K562 (cell line): ENCODE measurements at regions not wholly inside any gene's neighbourhood (a gene's known extent, or its start where the extent isn't known, plus 50 kb on each side); places are given as distances from the start of the nearest gene placed in this dataset.

Experiments used
- ATAC-seq: fragments of 200-7000 bp; cut with Tn5 transposase; 3 replicates; pipeline ENCODE4 v1.9.1; 2020; ENCODE audit warnings: moderate library complexity
- BruUV-seq: library from RNA; stranded (reverse); fragments of 400-500 nt; replicated peaks from 2 replicates; lab custom pipeline; 2021; lab: Mats Ljungman, UMichigan
- CTCF ChIA-PET: fragments of 300-600 bp; formaldehyde crosslinking; extraction: SDS; loops from one replicate; lab custom pipeline; 2021; ENCODE audit warnings: low intra/inter-chr PET ratio; lab: Yijun Ruan, JAX
- POLR2A ChIA-PET: fragments of 300-600, 350-650 bp; sonication (Branson Sonifier 250); formaldehyde crosslinking; extraction: SDS; loops from one replicate; lab custom pipeline; 2021; ENCODE audit warnings: antibody characterized with exemption, inconsistent platforms; lab: Yijun Ruan, JAX
- DNase-seq, 4 experiments: peaks; one replicate each; pipeline versions ENCODE4 v3.0.0 to v3.0.0-alpha.2; 2011 to 2018; ENCODE audit warnings: low spot score in 3 of 4, mixed read lengths in 3 of 4; ENCODE audit errors: extremely low read depth in 1 of 4
- FAIRE-seq: peaks from 2 replicates; lab custom pipeline; 2011; peaks lifted over from hg19 to GRCh38; lab: Jason Lieb, UNC
- H2AFZ ChIP-seq: 2 replicates; pipeline ENCODE4 v1.6.0; 2011; ENCODE audit warnings: low read depth, low read length, control low read depth, inconsistent platforms
- H3K27ac ChIP-seq: fragments of 200-600 bp; 3 replicates; pipeline ENCODE4 v1.8.0; 2011; ENCODE audit warnings: low read depth, mild to moderate bottlenecking, control low read depth, inconsistent platforms, low read length, moderate library complexity, mixed read lengths; ENCODE audit errors: extremely low read depth
- H3K27me3 ChIP-seq, 2 experiments: fragments of 300-600 bp in 1 of 2; 2 replicates in 1 of 2; 3 replicates in 1 of 2; pipeline versions ENCODE4 v1.6.0 to v1.8.0; 2011; ENCODE audit warnings: inconsistent platforms in 2 of 2, low read length in 2 of 2, mild to moderate bottlenecking in 1 of 2, mixed read lengths in 1 of 2, moderate library complexity in 1 of 2; ENCODE audit not compliant: control insufficient read depth in 2 of 2, insufficient read depth in 2 of 2
- H3K36me3 ChIP-seq: fragments of 300-600 bp; 3 replicates; pipeline ENCODE4 v1.8.0; 2011; ENCODE audit warnings: mild to moderate bottlenecking, low read length, inconsistent platforms; ENCODE audit not compliant: control insufficient read depth, insufficient read depth
- H3K4me1 ChIP-seq, 2 experiments: fragments of 200-600 bp in 1 of 2; replicated peaks in 1 of 2; 2 replicates in 1 of 2; 3 replicates in 1 of 2; pipeline versions ENCODE4 v1.5.1 to v1.8.0; 2011; ENCODE audit warnings: inconsistent platforms in 2 of 2, low read length in 2 of 2, mild to moderate bottlenecking in 1 of 2, mixed read lengths in 1 of 2, moderate library complexity in 1 of 2; ENCODE audit not compliant: control insufficient read depth in 2 of 2, insufficient read depth in 2 of 2
- H3K4me2 ChIP-seq: 2 replicates; pipeline ENCODE4 v1.6.1; 2011; ENCODE audit warnings: low read length, control low read depth, inconsistent platforms, mixed read lengths; ENCODE audit not compliant: insufficient read depth
- H3K4me3 ChIP-seq: fragments of 200-600 bp; sonication (generic), shearing (Covaris generic); 2 replicates; pipeline ENCODE4 v1.5.1; 2016; ENCODE audit warnings: control low read depth, inconsistent platforms
- H3K79me2 ChIP-seq: fragments of 200-600 bp; 3 replicates; pipeline ENCODE4 v1.8.0; 2011; ENCODE audit warnings: low read length, inconsistent platforms; ENCODE audit not compliant: control insufficient read depth, insufficient read depth
- H3K9ac ChIP-seq, 2 experiments: 2 replicates each; pipeline versions ENCODE4 v1.6.0 to v1.6.1; 2011; ENCODE audit warnings: low read depth in 2 of 2, low read length in 2 of 2, control low read depth in 1 of 2, inconsistent platforms in 1 of 2, mild to moderate bottlenecking in 1 of 2, mixed read lengths in 1 of 2; ENCODE audit not compliant: insufficient read depth in 1 of 2
- H3K9me1 ChIP-seq: one replicate; pipeline ENCODE4 v1.6.0; 2011; ENCODE audit warnings: inconsistent platforms, mild to moderate bottlenecking, low read length, moderate library complexity; ENCODE audit not compliant: control insufficient read depth, insufficient read depth
- H3K9me3 ChIP-seq: replicated peaks from 2 replicates; pipeline ENCODE4 v1.5.1; 2011; ENCODE audit warnings: low read depth, low read length, inconsistent platforms; ENCODE audit not compliant: control insufficient read depth, insufficient read depth
- H4K20me1 ChIP-seq: replicated peaks from 2 replicates; pipeline ENCODE4 v1.6.1; 2011; ENCODE audit warnings: low read length, inconsistent platforms, mixed read lengths; ENCODE audit not compliant: control insufficient read depth, insufficient read depth
- ELF4 ChIP-seq: fragments of 450-650 bp; formaldehyde crosslinking; IDR thresholded peaks from 2 replicates; pipeline ENCODE4 v1.4.0; 2022; ENCODE audit warnings: missing genetic modification characterization
- FOXM1 ChIP-seq, 2 experiments: fragments of 450-650 bp in 1 of 2; sonication (generic) in 1 of 2; formaldehyde crosslinking in 1 of 2; IDR thresholded peaks; 2 replicates each; pipeline versions ENCODE4 v1.6.1 to v1.9.0; 2017 to 2022; ENCODE audit warnings: low read depth in 2 of 2, mild to moderate bottlenecking in 2 of 2, missing genetic modification reagents in 1 of 2, moderate library complexity in 1 of 2
- HCFC1 ChIP-seq: IDR thresholded peaks from 2 replicates; pipeline ENCODE4 v1.6.1; 2012; ENCODE audit warnings: low read depth, low read length, improper control_type of control experiment
- HDAC1 ChIP-seq, 2 experiments: fragments of 450-650 bp; IDR thresholded peaks; 2 replicates each; pipeline ENCODE4 v1.6.1; 2016 to 2017; ENCODE audit warnings: inconsistent platforms in 1 of 2, mild to moderate bottlenecking in 1 of 2, moderate library complexity in 1 of 2
- ID3 ChIP-seq, 2 experiments: fragments of 250-450 bp in 1 of 2; fragments of 450-650 bp in 1 of 2; sonication (Bioruptor Pico) in 1 of 2; IDR thresholded peaks; 2 replicates each; pipeline versions ENCODE4 v1.6.1 to v1.8.0; 2016 to 2021; ENCODE audit warnings: mild to moderate bottlenecking in 2 of 2, moderate library complexity in 2 of 2, missing compliant biosample characterization in 1 of 2, missing genetic modification characterization in 1 of 2
- KDM1A ChIP-seq, 2 experiments: fragments of 450-650 bp; IDR thresholded peaks; 2 replicates each; pipeline ENCODE4 v1.6.1; 2016; ENCODE audit warnings: mild to moderate bottlenecking in 2 of 2
- MAFF ChIP-seq: IDR thresholded peaks from 2 replicates; pipeline ENCODE4 v1.6.1; 2012; ENCODE audit warnings: low read length, improper control_type of control experiment
- NFIX ChIP-seq: fragments of 250-450 bp; sonication (Bioruptor Pico); IDR thresholded peaks from 2 replicates; pipeline ENCODE4 v1.4.0; 2020; ENCODE audit warnings: low read depth, mild to moderate bottlenecking, moderate library complexity
- NFYB ChIP-seq: IDR thresholded peaks from 2 replicates; pipeline ENCODE4 v1.6.1; 2011; ENCODE audit warnings: mild to moderate bottlenecking, moderate library complexity; ENCODE audit not compliant: insufficient read length; ENCODE audit errors: extremely low read depth
- XRCC4 ChIP-seq: IDR thresholded peaks from one replicate; pipeline ENCODE4 v1.6.1; 2011; ENCODE audit not compliant: insufficient read depth, insufficient read length; ENCODE audit errors: extremely low read depth
- ZNF175 ChIP-seq: fragments of 200-800 bp; sonication (Bioruptor generic); IDR thresholded peaks from 2 replicates; pipeline ENCODE4 v1.6.1; 2016; ENCODE audit warnings: low read depth, mild to moderate bottlenecking, missing genetic modification characterization, missing compliant biosample characterization
- ZNF197 ChIP-seq: fragments of 200-800 bp; sonication (Bioruptor generic); IDR thresholded peaks from 2 replicates; pipeline ENCODE4 v1.6.1; 2016; ENCODE audit warnings: low read depth, missing genetic modification characterization, missing compliant biosample characterization
- ZNF444 ChIP-seq: fragments of 250-450 bp; sonication (Bioruptor Pico); IDR thresholded peaks from 2 replicates; pipeline ENCODE4 v1.4.0; 2020; ENCODE audit warnings: mild to moderate bottlenecking, moderate library complexity
- ZNF586 ChIP-seq: fragments of 450-650 bp; formaldehyde crosslinking; conservative IDR thresholded peaks from 2 replicates; pipeline ENCODE4 v1.4.0; 2020; ENCODE audit warnings: mild to moderate bottlenecking, moderate library complexity
- WGBS: fragments of 100-300 bp; shearing (Covaris generic); methylation state at CpG from one replicate; pipeline ENCODE4 v1.1.6; 2016; ENCODE audit warnings: low coverage, mixed read lengths; ENCODE audit not compliant: insufficient coverage; ENCODE audit errors: missing lambda C conversion rate; 5-methylcytosine and 5-hydroxymethylcytosine counted together
- in situ Hi-C: fragments of 300-500 bp; cut with MboI; formaldehyde crosslinking; loops from 4 replicates; pipeline ENCODE4 v1.15.0; 2018; ENCODE audit warnings: inconsistent platforms, mixed read lengths
- intact Hi-C: fragments of 100-400 bp; cut with micrococcal nuclease; formaldehyde crosslinking; loops from 2 replicates; pipeline ENCODE4 v1.14.2; 2022
- TF ChIP-seq, protein P1 (sequence below): fragments of 450-650 bp; conservative IDR thresholded peaks from 2 replicates; pipeline ENCODE4 v1.6.1; 2016; ENCODE audit warnings: missing genetic modification characterization, low read depth, mild to moderate bottlenecking, control low read depth, missing compliant biosample characterization

DNA sequence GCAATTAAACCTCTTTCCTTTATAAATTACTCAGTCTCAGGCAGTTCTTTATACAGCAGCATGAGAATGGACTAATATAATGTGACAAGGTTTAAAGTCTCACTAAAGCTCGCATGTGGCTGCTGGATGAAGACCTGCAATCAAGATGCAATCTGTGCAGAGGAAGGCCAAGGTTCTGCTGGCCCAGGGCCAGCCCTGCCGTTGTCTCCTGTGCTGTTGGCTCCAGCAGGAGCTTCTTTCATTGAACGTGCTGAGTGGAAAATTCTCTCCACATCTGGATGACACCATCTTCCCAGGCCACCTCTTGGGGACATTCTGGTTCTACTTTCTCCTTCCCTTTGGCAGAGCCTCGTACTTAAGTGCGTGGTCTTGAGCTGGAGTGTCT is 742.2 kb downstream of the VRK1 start (continued):
- TF ChIP-seq ELF4 (CRISPR knock-in tag): no peak
- no peak for TF ChIP-seq NFYB
- TF ChIP-seq KDM1A (IDR thresholded peaks at IDR 0.05): no peak
- TF ChIP-seq ZNF197 (CRISPR knock-in tag): no peak
- TF ChIP-seq, all 486 proteins: peak for 0

- intact Hi-C loops (no loop called here), in situ Hi-C loops (no loop called here)
- Histone ChIP-seq H2AFZ (no peak overlapping the region), H3K4me3 (no peak overlapping the region), H4K20me1 (no peaks in the 10 kb centered on the region), H3K4me1 (no peaks in the 10 kb centered on the region), H3K9ac (no peak overlapping the region), H3K36me3 (no peaks in the 10 kb centered on the region), H3K79me2 (no peaks in the 10 kb centered on the region), H3K27me3 (no peaks in the 10 kb centered on the region), H3K27ac (no peak overlapping the region), H3K4me2 (no peak overlapping the region), H3K9me1 (no peaks in the 10 kb centered on the region), H3K9me3 (no peaks in the 10 kb centered on the region)
- CTCF ChIA-PET: no interaction called here
- BruUV-seq: no TSS peak
- no peak for ATAC-seq
- no peak for FAIRE-seq
- DNase-seq: no peak
- 0% methylated on average over 3 of the region's 3 CpGs for WGBS
- POLR2A ChIA-PET: no interaction called here
- TF ChIP-seq MAFF (no peak), FOXM1 (IDR thresholded peaks at IDR 0.05; ENCODE audit: low read depth) (no peak), FOXM1 (CRISPR knock-in tag; IDR thresholded peaks at IDR 0.05; ENCODE audit: low read depth) (no peak), ZNF586 (CRISPR knock-in tag) (no peak), NFIX (no peak), ZNF444 (CRISPR knock-in tag) (no peak), ID3 (CRISPR knock-in tag; IDR thresholded peaks at IDR 0.05) (no peak), ID3 (tag; IDR thresholded peaks at IDR 0.05) (no peak), XRCC4 (no peak), ZNF175 (CRISPR knock-in tag) (no peak), HCFC1 (no peak), HDAC1 (IDR thresholded peaks at IDR 0.05) (no peak)
- TF ChIP-seq, protein P1, sequence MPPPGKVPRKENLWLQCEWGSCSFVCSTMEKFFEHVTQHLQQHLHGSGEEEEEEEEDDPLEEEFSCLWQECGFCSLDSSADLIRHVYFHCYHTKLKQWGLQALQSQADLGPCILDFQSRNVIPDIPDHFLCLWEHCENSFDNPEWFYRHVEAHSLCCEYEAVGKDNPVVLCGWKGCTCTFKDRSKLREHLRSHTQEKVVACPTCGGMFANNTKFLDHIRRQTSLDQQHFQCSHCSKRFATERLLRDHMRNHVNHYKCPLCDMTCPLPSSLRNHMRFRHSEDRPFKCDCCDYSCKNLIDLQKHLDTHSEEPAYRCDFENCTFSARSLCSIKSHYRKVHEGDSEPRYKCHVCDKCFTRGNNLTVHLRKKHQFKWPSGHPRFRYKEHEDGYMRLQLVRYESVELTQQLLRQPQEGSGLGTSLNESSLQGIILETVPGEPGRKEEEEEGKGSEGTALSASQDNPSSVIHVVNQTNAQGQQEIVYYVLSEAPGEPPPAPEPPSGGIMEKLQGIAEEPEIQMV: no peak
Measured at GRCh38 chr14:97539884-97540283, 742.7 kb downstream of the VRK1 start.
